ENCODE measurements at regions not wholly inside any gene's neighbourhood (a gene's known extent, or its start where the extent isn't known, plus 50 kb on each side); places are given as distances from the start of the nearest gene placed in this dataset.
"Not testable (repeated sequence)": the region's sequence is repeated elsewhere in the genome, so short reads cannot be mapped to it uniquely, and the experiment has no call there.

DNA sequence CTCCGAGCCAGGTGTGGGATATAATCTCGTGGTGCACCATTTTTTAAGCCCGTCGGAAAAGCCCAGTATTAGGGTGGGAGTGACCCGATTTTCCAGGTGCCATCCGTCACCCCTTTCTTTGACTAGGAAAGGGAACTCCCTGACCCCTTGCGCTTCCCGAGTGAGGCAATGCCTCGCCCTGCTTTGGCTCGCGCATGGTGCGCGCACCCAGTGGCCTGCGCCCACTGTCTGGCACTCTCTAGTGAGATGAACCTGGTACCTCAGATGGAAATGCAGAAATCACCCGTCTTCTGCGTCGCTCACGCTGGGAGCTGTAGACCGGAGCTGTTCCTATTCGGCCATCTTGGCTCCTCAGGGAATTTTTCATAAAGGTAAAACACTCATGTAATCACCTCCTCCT, 63.9 kb downstream of the RWDD3 start:
- DNase-seq, result not testable (repeated sequence)

DNA sequence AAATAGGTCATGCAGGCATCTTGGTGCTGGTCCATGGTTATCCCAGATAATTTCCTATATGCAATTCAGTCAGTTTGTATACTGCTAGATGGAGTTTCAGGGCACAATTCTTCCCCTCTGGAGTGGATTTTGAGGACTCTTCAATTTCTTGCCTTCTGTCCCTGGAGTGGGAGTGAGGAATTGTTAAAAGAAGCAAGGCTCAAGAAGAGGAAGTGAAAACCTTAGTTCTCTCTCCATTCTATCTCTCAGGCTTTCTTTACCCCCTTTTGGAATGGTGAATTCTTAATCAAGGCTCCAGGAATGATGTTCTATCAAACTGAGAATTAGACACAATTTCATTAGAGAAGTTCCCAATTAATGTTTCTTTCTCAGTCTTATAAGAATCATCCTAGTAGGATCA, 67.1 kb downstream of the RWDD3 start:
- no peak for DNase-seq

DNA sequence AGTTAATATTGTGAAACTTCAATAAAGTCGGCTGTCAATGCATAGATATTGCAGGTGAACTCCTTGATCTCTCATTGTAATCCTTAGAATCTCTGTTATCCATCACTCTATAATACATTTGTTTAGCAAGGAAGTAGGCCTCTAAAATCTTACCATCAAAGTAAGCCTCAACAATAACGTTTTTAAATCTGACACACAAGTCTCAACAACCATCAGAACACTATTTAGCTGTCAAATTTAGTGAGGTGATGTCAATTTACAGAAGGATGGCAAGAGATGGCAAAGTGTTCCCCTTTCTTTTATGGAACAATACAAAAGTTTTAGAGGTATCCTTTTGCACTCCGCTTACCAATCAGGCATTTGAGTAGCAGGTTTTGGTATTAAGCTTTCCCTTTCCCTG, 67.6 kb downstream of the RWDD3 start:
- no peak for DNase-seq

DNA sequence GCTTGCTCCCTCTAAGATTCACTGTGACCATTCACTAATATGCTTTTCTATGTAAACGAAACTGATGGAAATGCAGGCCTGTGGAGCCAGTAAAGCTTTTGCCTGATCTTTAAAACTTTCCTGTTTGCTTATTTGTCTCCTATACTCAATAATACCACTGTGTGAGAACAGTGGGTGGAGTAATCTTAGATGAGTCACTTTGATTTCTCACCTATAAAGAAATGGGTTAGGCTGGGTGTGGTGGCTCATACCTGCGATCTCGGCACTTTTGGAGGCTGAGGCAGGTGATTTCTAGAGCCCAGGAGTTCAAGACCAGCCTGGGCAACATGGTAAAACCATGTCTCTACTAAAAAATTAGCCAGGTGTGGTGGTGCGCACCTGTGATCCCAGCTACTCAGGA, 70.8 kb downstream of the RWDD3 start:
- no peak for DNase-seq

DNA sequence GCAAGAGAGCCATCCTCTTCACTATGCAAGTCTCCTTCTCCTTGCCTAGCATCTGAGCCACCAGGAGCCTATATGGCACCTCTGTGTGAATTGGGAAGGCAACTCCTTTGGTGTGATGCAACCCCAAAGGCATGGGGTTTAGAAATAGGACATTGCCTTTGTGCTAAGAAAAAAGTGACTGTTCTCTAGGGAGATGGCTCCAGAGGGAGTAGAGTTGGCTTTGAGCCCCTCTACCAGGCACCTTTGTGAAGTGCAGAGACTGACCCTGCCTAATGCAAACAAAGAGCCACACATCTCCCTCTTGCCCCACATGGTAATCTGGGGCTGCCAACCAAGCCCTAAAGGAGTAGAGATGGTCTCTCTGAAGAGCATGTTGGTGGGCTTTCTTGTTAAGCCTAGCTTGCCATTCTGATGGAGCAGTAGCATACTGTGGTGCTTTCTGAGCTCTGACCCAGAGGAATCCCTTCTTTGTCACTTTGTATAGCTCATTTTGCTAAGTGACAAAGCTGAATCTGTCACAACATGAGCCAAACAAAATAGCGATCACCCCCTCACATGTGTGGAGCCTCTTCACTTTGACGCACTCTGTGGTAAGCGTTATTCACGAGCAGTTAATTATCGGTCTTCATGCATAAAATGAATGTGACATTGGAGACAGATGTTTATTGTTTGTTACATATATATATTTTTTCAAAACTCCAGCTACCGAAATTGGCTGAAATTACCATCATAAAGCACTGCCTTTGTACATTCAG, 74.4 kb downstream of the RWDD3 start:
- no peak for DNase-seq

DNA sequence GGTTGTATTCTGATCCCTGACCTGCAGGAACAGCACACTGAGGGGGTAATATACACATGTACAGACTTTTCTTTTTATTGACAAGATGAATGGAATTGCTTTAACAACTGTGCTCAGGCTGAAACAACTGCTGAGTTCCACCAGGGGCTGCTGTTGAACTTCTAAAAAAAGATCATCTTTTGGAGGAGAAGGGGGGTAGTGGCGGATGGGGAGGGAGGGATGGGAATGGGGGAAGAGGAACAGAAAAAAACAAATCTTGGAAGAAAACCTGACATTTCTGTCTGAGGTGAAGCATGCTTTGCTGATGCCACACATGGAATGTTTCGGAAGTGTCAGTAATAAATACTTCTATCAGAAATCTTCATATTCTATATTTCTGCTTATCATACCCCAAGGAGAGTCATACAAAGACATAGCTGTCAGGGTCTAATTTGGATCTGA, 75.0 kb downstream of the RWDD3 start:
- peak; percentile 50 for DNase-seq

DNA sequence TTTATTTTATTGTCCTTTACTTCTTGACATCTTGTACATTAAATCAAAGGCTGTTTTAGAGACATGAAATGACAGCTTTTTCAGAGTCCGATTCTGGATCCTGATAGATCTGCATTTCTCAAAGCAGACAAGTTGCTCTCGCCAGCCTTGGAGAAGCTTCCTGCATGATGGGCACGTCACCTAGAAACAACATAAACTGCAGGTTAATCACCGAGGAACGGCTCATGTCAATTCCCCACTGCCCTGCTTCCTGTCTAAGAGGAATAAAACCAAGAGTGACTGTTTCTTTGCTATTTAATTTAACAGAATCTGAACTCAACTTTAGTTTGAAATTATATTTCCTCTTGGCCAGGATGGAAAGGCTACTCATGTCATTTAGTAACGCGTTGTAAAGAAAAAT, 77.0 kb downstream of the RWDD3 start:
- no peak for DNase-seq

DNA sequence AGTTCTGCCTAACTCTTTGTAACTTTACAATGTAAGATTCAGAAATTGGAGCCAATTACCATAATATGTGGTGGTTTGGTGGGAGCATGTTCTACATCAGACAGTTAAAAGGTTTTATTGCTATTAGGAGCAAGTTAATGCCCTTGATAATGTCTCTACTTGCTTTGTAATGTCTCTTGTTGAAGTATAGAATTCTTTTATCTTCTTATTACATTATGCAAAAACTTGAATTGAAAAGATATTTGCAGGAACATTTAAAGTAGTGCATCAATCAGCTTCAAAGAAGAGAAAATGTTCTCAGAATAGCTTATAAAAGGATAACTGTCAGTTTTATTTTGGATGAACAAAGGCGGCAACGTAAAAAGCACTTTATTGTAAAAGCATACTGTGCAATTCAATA, 77.8 kb downstream of the RWDD3 start:
- DNase-seq, result no peak

DNA sequence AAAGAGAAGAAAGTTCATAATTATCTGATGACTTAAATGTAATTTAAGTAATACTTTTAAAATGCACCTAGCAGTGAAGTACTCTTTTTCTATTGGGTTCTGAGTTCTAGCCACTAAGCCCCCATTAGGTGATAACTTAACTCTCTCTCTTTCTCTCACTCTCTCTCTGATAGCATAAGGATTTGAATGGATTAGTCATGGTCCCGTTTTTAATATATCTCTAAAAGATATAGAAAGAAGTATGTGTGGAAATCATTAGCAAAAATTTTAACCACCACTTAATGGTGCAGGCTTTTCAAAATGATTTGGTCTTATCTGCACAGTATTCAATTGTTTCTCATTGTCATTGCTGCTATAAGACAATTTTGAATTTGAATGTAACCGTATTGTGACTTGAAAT, 78.2 kb downstream of the RWDD3 start:
- no peak for DNase-seq

DNA sequence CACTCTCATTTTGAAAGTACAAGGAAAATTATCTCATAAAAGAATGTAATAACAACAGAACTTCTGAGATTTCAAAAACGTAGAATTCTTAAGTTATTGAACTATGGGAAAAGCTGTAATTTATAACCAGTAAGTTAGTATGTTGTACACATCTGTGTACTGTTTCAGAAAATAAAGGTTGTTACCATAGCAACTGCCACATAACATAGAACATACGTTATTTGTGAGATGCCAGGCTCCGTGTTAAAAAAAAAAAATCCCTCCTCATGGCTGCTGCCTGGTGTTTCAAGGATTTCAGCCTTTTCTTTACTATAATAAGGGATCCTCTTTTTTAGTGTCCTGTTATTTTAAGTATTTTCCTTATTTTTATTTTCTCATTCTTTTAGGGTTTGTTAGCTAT, 79.5 kb downstream of the RWDD3 start:
- no peak for DNase-seq

DNA sequence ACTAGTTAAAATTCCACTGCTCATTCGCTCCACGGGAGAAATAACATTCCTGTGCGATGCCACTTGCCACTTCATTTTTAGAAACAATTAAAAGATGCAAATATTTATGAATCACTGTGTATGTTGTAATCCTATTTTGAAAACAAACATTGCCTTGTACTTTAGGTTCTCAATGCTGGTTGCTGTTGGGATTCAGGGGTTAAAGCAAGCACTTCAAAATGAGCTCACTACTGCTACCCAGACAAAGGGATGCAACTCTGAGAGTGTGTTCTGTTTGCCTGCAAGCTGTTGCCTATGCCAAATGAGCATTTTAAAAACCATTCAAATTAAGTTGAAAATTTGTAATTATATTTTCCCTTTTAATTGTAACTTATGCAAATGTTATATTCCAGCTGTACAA, 87.5 kb downstream of the RWDD3 start:
- no peak for DNase-seq

DNA sequence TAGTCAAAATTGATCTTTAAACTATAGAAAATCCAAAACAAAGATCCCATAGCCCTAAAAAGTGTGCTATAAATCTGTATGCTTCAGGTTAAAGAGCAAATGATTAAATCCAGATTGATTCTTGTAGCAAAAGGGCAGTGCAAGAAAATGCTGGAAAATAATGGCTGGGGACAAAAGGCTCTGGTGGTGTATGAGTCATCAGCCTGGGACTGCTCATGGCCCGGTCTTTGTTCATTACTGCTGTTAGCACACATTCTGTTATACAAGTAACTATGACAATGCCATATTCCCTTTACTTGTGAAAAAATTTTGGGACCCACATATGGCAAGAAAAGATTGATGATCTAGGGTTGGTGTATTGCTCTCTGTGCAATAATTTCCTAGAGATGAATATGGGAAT, 89.1 kb downstream of the RWDD3 start:
- DNase-seq, result no peak

DNA sequence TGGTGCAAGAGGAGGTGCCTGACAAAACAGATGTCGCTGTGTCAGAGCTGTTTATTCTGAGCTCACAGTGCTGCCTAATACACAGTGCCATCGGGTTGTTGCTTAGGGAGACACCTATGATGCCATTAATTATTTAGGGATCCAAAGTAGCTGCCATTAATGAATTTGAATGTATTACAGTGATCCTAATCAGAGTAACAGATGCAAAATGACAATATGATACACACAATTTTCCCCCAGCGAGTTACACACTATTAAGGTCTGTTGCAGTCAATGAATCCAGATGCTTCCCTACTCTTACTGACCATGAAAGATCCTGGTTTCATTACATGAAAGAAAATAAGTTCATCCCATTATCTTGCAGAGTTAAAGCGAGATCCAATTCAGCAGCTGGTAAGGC, 91.3 kb downstream of the RWDD3 start:
- DNase-seq, result no peak

DNA sequence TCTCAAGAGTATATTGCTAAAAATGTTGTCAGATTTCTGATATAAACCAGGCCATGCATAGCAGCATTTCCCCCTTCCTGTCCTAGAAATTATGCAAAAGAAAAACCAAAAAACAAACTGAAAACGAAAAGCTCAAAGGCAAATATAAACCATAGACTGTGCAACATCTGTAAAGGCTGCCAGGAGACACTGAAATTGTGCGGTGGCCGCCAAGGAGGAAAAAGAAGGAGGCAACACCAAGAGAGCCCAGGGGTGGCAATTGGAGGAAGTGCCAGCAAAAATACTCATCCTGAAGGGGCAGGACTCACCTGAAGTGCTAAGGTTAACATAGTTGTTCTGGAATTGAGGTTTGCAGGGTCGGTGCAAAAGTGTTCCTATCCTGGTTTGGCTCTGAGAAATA, 92.0 kb downstream of the RWDD3 start:
- no peak for DNase-seq

DNA sequence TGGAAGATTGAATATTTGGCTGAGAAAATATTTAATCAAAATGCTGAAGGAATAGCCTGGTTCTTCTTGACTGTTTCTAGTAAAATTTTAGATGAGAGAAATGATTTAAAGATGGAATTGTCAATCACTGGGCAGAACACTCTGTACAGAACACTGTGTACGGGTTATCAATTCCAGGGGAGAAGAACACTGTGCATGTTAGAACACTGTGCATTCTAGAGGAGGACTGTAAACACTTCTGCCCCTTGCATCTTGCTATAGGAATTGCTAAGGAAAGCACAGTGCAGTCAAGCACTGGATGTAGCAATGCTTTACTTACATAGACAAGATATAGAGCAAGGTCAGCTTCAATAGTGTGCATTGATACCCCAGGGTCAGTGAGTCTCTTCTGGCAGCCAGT, 98.7 kb downstream of the RWDD3 start:
- DNase-seq, result no peak

DNA sequence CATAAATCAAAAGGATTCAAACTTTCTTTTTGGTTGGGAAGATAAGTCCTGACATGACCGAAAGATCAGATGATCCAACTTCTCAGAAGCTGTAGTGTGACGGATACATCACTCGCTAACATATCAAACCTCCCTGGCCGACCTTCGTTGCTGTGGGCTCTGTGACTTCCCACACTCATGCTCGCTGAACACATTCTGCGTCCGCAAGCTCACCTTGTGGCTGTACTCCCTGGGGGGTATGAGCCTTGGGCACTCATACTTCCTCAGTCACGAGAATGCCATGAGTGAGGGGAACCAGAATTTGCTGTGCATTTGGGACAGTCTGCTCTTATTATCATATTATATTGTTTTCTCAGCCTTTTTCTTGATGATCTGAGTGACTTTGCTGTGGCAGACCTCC, 105.4 kb downstream of the RWDD3 start:
- no peak for DNase-seq

DNA sequence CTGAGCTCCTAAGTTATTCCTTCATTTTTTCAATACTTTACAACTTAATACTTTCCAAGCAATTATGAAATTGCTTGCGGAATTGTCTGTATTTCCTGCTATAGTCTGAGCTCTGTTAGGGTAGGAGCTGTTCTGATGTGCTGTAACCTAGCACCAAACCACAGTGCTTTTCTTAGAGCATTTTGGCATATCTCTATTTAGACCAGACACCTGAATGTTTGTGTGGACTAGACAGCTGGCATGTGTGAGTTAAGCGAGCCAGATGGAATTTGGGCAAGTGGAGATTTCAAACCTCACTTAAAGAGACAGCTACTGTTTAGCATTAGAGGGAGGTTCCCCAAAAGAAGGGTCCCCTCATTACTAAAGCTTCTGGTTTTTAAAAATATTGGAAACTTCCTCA, 106.1 kb downstream of the RWDD3 start:
- no peak for DNase-seq

DNA sequence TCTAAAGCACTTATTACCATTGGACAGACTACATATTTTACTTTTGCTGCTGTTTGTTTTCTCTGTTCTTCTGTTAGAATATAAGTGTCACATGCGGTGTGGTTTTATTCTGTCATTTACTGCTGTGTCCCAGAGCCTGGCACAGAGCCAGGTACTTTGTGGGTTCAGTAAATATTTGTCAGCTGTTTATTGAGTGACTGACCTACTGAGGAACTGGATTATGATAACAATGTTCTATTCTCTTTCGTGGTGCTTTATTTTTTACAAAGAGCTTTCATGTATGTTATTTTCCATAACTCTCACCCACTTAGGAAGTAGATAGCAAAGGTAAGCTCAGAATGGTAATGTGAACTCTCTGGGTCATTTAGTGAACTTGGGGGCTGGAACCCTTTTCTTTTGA, 118.8 kb downstream of the RWDD3 start:
- peak; percentile 79 for DNase-seq

DNA sequence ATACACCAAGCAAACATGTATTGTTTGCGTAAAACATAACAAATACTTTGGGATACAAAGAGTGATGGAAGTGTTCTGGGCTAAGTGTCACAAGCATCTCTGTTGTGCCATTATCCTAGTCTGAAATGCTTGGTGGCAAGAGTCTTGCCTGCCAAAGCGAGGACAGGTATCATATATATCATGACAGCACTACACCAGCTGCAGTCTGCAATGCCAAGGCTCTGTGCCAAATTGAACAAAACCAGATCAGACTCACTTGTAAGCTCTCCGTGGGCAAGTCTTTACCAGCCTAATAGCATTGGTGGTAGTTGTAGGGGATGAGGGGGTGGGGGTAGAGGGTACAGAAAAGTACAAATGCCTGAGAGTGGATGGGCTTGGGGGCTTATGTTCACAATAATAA, 119.2 kb downstream of the RWDD3 start:
- peak; percentile 86 for DNase-seq

DNA sequence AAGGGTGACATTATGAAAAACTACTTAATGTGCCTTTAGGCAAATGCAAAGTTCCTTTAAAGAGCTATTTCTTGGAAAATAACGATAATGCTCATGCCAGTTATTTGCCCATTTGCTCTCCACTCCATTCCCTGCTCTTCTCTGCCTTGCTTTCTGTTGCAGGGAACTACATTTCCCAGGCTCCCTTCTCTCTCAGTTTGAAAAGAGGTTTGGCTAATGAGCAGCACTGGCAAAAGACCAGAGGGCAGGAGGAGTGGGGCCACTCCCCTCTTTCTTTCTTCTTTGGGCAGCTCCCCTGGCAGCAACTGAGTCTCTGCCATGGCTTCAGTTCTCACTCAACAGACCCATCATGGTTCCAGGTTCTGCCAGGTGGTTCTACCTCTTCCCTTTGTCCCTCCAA, 130.5 kb downstream of the RWDD3 start:
- DNase-seq, result no peak

DNA sequence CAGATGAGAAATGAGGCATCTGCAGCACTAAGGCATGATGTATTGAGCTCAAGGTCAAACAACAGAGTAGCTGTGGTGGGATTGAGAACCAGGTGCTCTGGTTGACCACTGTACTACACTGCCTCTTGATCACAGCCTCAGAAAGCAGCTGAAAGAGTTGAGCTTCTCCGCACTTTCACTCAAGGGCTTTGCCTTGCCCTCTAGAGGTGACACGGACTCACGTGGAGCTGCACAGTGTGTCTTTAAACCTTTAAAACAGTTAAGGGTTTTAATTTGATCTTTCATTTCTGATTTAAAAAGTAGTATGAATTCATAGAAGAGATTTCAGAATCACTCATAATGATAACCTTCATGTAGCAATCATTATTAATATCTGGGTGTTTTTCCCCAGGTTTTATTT, 132.5 kb downstream of the RWDD3 start:
- no peak for DNase-seq

DNA sequence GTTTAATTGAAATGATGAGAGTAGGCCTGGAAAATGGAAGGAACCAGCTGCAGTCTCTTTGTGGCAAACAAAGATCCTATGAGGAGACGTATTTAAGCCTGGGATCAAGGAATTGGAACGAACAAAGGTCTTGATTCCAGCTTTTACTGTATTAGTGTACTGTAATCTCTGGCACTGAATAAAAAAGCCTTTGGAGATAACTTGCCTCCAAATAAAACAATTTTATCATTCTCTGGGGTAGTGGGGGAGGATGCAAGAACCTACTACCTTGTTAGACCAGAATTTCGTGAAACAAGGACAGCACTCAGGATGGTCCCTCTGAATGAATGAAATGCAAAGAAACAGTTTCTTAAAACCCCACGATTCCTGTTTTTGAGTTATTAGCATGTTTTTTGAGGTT, 134.2 kb downstream of the RWDD3 start:
- DNase-seq, result no peak

DNA sequence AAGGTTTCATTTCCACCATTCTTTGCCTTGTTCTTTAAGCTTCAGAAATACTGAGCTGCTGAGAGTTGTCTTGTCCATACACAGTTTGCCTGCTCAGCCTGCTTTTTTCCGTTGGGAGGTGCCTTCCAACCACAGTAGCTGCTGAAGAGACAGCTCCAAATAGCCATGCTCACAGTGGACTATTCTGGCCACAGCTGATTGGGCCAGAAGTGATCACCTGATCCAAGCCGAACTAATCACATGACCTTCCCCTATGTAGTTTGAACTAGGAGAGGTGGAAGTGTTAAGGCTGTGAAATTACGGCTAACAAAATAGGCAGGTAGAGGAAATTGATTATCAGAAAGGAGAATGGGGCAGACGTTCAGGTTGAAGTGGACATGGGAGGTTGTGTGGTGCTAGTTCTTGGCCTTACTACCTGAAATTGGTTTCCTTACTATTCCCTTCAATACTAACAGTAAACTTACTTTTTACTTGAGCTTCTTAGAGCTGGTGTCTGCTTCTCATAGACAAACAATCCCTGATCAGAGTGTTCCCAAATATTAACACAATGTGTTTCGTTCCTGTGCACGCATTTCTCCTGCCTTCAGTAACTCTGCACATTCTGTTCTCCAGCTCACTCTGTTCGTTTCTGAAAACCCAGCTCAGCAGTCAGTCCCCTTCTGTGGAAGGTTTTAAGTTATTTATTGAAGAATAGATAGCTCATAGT, 136.1 kb downstream of the RWDD3 start:
- DNase-seq, result no peak

DNA sequence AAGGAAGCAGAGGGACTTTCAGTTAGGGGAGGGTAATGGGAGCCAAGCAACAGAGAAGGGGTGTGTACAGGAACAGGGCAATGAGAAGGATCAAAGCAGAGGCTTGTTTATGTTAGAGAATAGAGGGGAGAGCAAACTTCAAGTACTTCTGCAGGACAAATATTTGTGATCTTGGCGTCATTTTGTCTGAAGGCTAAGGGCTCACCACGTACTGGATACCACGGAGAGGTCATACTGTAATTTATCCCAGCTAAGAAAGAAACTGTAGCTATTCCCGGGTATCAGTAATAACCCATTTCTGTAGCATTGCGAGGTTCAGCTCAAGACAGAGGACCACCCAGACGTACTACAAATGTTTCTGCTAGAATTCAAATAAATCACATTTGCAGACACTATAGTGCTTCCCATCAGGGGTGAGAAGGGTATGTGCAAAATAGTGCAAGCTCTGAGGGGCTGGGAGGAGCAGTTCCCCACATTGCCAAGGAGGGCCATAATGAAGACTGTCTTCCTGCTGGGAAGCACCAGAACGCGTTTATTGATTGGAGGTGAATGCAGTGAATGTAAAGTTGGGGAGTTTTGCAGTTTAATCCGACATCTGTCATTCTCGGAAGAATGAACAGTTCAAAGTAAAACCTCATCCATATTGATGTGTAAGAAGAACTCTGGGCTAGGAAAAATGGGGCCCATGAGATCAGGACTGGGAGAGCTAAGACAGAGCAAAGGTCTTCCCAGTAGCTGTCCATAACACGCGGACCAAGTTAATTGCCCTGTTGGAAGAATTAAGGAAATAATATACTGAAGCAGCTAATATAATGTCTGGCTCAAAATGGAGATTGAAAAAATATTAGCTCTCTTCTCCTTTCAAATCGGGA, 136.9 kb downstream of the RWDD3 start:
- DNase-seq, result no peak

Measured in NCI-H1092 (cell line).